ENCODE measurements at regions not wholly inside any gene's neighbourhood (a gene's known extent, or its start where the extent isn't known, plus 50 kb on each side); places are given as distances from the start of the nearest gene placed in this dataset.

GRCh38 chr16:65621640-65622039 lies 499.8 kb upstream of the CDH11 start:
- Histone ChIP-seq H3K4me3 (no peak overlapping the region), H3K36me3 (no peaks in the 10 kb centered on the region), H3K27me3 (no peaks in the 10 kb centered on the region), H3K27ac (no peak overlapping the region), H3K9me3 (no peaks in the 10 kb centered on the region), H3K4me1 (no peaks in the 10 kb centered on the region)
- no peak for DNase-seq
- 81 to 86% methylated on average over 3 of the region's 3 CpGs for WGBS, 2 donors
- TF ChIP-seq POLR2AphosphoS5 (IDR thresholded peaks at IDR 0.05) (no peak), EP300 (IDR thresholded peaks at IDR 0.05) (no peak), CTCF (IDR thresholded peaks at IDR 0.05) (no peak), POLR2A (IDR thresholded peaks at IDR 0.05) (no peak)
- intact Hi-C loops (cut with DNase I) = no loop called here

GRCh38 chr16:65619606-65620005 lies 497.7 kb upstream of the CDH11 start:
- WGBS, 2 donors = 64 to 66% methylated on average over 3 of the region's 3 CpGs
- TF ChIP-seq CTCF (IDR thresholded peaks at IDR 0.05) = no peak
- TF ChIP-seq POLR2A (IDR thresholded peaks at IDR 0.05) = no peak
- no peak for TF ChIP-seq EP300 (IDR thresholded peaks at IDR 0.05)
- no peak for TF ChIP-seq POLR2AphosphoS5 (IDR thresholded peaks at IDR 0.05)
- Histone ChIP-seq H3K4me1 (no peaks in the 10 kb centered on the region), H3K36me3 (no peaks in the 10 kb centered on the region), H3K4me3 (no peak overlapping the region), H3K27ac (no peak overlapping the region), H3K9me3 (no peaks in the 10 kb centered on the region), H3K27me3 (no peaks in the 10 kb centered on the region)
- no peak for DNase-seq
- intact Hi-C loops (cut with DNase I) = no loop called here

- Histone ChIP-seq H3K9me3 (peaks cover 0 to 2% (median 0%) of the 10 kb centered on the region in 4 donors), H3K4me1 (no peaks in the 10 kb centered on the region), H3K36me3 (no peaks in the 10 kb centered on the region), H3K27ac (no peak overlapping the region), H3K27me3 (no peaks in the 10 kb centered on the region), H3K4me3 (no peak overlapping the region)
- no peak for DNase-seq
- no peak for TF ChIP-seq CTCF (IDR thresholded peaks at IDR 0.05)
- 36 to 73% methylated on average over 1 of the region's 1 CpG for WGBS, 2 donors
- intact Hi-C loops (cut with DNase I) = no loop called here
Observed at GRCh38 chr16:65618931-65619330, 497.1 kb upstream of the CDH11 start.

- WGBS, 2 donors = 53 to 58% methylated on average over 2 of the region's 2 CpGs
- Histone ChIP-seq H3K4me3 (no peak overlapping the region), H3K4me1 (no peaks in the 10 kb centered on the region), H3K27ac (no peak overlapping the region), H3K9me3 (peaks cover 0 to 3% (median 0%) of the 10 kb centered on the region in 4 donors), H3K36me3 (no peaks in the 10 kb centered on the region), H3K27me3 (no peaks in the 10 kb centered on the region)
- TF ChIP-seq EP300 (IDR thresholded peaks at IDR 0.05) (no peak), CTCF (IDR thresholded peaks at IDR 0.05) (no peak), POLR2A (IDR thresholded peaks at IDR 0.05) (no peak), POLR2AphosphoS5 (IDR thresholded peaks at IDR 0.05) (no peak)
- intact Hi-C loops (cut with DNase I) = no loop called here
- DNase-seq = no peak
Observed at GRCh38 chr16:65618333-65618732, 496.5 kb upstream of the CDH11 start.

GRCh38 chr16:65617421-65617820 lies 495.6 kb upstream of the CDH11 start:
- Histone ChIP-seq H3K9me3 (peaks cover 0 to 3% (median 0%) of the 10 kb centered on the region in 4 donors), H3K4me3 (no peak overlapping the region), H3K36me3 (no peaks in the 10 kb centered on the region), H3K27ac (no peak overlapping the region), H3K4me1 (no peaks in the 10 kb centered on the region), H3K27me3 (no peaks in the 10 kb centered on the region)
- DNase-seq = no peak
- intact Hi-C loops (cut with DNase I) = no loop called here
- no peak for TF ChIP-seq EP300 (IDR thresholded peaks at IDR 0.05)
- TF ChIP-seq POLR2AphosphoS5 (IDR thresholded peaks at IDR 0.05) = no peak
- TF ChIP-seq CTCF (IDR thresholded peaks at IDR 0.05) = no peak
- WGBS, 2 donors = 65 to 75% methylated on average over 3 of the region's 3 CpGs
